ENCODE measurements at regions not wholly inside any gene's neighbourhood (a gene's known extent, or its start where the extent isn't known, plus 50 kb on each side); places are given as distances from the start of the nearest gene placed in this dataset.

DNA sequence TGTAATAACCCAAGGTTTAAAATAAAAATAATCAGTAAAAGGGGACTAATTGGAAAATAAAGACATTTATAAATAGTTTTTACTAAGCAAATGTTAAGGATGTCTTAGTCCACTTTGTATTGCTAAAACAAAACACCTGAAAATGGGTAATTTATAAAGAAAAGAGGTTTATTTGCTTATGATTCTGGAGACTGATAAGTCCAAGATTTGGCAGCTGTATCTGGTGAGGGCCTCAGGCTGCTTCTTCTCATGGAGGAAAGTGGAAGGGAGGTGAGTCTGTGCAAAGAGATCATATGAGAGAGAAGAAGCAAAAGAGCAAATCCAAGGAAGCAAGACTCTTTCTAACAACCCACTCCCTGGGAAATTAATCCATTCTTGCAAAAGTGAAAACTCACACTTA lies 299.5 kb downstream of the DSC3 start:
- H3K4me3 ChIP-seq (replicated peaks in 1 of 3; ENCODE audit: insufficient read depth in 1 of 3, low read depth in 2 of 3, low read length in 3 of 3) = no peak overlapping the region
- ChIA-PET CTCF (ENCODE audit: low intra/inter-chr PET ratio, low total read pairs) (no interaction called here), POLR2A (no interaction called here)
- TF ChIP-seq HMGA1 (CRISPR knock-in tag; conservative IDR thresholded peaks at IDR 0.05) (no peak), XBP1 (CRISPR knock-in tag; IDR thresholded peaks at IDR 0.05) (no peak), ZNF20 (CRISPR knock-in tag; IDR thresholded peaks at IDR 0.05) (no peak), ZSCAN31 (CRISPR knock-in tag; IDR thresholded peaks at IDR 0.05; ENCODE audit: low read depth) (no peak), SMARCC2 (IDR thresholded peaks at IDR 0.05) (no peak), KAT2B (IDR thresholded peaks at IDR 0.05; ENCODE audit: borderline replicate concordance, low read depth, low read length) (no peak), REXO4 (CRISPR knock-in tag; IDR thresholded peaks at IDR 0.05; ENCODE audit: borderline replicate concordance) (no peak), ZNF282 (IDR thresholded peaks at IDR 0.05; ENCODE audit: partially characterized antibody) (no peak), CEBPB (IDR thresholded peaks at IDR 0.05; ENCODE audit: borderline replicate concordance, low read depth, low read length) (no peak), PCBP2 (optimal IDR thresholded peaks at IDR 0.05; ENCODE audit: low read depth, low read length, poor library complexity, severe bottlenecking) (no peak), BRCA1 (CRISPR knock-in tag; IDR thresholded peaks at IDR 0.05) (no peak)
- TF ChIP-seq, protein P1, sequence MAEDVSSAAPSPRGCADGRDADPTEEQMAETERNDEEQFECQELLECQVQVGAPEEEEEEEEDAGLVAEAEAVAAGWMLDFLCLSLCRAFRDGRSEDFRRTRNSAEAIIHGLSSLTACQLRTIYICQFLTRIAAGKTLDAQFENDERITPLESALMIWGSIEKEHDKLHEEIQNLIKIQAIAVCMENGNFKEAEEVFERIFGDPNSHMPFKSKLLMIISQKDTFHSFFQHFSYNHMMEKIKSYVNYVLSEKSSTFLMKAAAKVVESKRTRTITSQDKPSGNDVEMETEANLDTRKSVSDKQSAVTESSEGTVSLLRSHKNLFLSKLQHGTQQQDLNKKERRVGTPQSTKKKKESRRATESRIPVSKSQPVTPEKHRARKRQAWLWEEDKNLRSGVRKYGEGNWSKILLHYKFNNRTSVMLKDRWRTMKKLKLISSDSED (CRISPR knock-in tag; IDR thresholded peaks at IDR 0.05) = no peak
- no TSS peak for BruUV-seq (replicated peaks)
- no peak for FAIRE-seq
- no peak overlapping the region for H3K27ac ChIP-seq (ENCODE audit: extremely low read length, insufficient read depth, low read length)
- H3K9ac ChIP-seq (ENCODE audit: insufficient read depth, low read depth, low read length) = no peak overlapping the region
- no peak overlapping the region for H3K4me2 ChIP-seq (ENCODE audit: low read depth, low read length)
- H3K36me3 ChIP-seq (replicated peaks in 1 of 2; ENCODE audit: control insufficient read depth in 1 of 2, insufficient read depth in 2 of 2, low read length in 2 of 2) = no peaks in the 10 kb centered on the region
- no peaks in the 10 kb centered on the region for H3K27me3 ChIP-seq (ENCODE audit: control insufficient read depth in 1 of 2, insufficient read depth in 2 of 2, low read length in 2 of 2)
- H4K20me1 ChIP-seq (ENCODE audit: insufficient read depth, low read length) = no peaks in the 10 kb centered on the region
- no peaks in the 10 kb centered on the region for H3K79me2 ChIP-seq (ENCODE audit: insufficient read depth, low read length)
- no peak for DNase-seq (ENCODE audit: low spot score)
- intact Hi-C loops (cut with micrococcal nuclease; ENCODE audit: unreplicated experiment) (no loop called here), in situ Hi-C loops (cut with HindIII; ENCODE audit: extremely low pct_ligation_motif_present, low pct_unique_long_range_greater_than_20kb) (no loop called here)
- no peaks in the 10 kb centered on the region for H3K9me3 ChIP-seq (ENCODE audit: low read length)
- H3K4me1 ChIP-seq (ENCODE audit: insufficient read depth, low read length) = no peaks in the 10 kb centered on the region
- no peak for ATAC-seq
- no peak overlapping the region for H2AFZ ChIP-seq (ENCODE audit: low read length)
